ENCODE measurements at regions not wholly inside any gene's neighbourhood (a gene's known extent, or its start where the extent isn't known, plus 50 kb on each side); places are given as distances from the start of the nearest gene placed in this dataset.
A peak's percentile ranks its signal among the peaks of the same experiment; 100 is the strongest.

GRCh38 chr18:2425426-2426317, 145.6 kb downstream of the METTL4 start:
- no peak overlapping the region for H2AFZ ChIP-seq (ENCODE audit: insufficient read depth, low read length, poor library complexity)

GRCh38 chr18:2430191-2430590, 141.1 kb downstream of the METTL4 start:
- no peak overlapping the region for H2AFZ ChIP-seq (ENCODE audit: insufficient read depth, low read length, poor library complexity)
- peaks cover 2% of the 10 kb centered on the region for H3K9me3 ChIP-seq (ENCODE audit: insufficient read depth, low read depth, low read length)
- no peak overlapping the region for H3K23ac ChIP-seq (ENCODE audit: low read length)
- no peak overlapping the region for H3K18ac ChIP-seq (ENCODE audit: low read length)
- no peak overlapping the region for H2BK5ac ChIP-seq (ENCODE audit: low read depth, low read length, poor library complexity)
- H3K14ac ChIP-seq (ENCODE audit: low read length), result no peak overlapping the region
- H3K4me2 ChIP-seq (ENCODE audit: low read length), result no peak overlapping the region
- no peak overlapping the region for H3K9ac ChIP-seq (ENCODE audit: low read length)
- no peak overlapping the region for H4K12ac ChIP-seq (ENCODE audit: low read depth, low read length)
- no peaks in the 10 kb centered on the region for H3K36me3 ChIP-seq (ENCODE audit: control insufficient read depth in 1 of 2, insufficient read depth in 2 of 2, low read length in 2 of 2)
- no peak overlapping the region for H2AK5ac ChIP-seq (ENCODE audit: low read length)
- H3K27me3 ChIP-seq (ENCODE audit: insufficient read depth, low read length), result no peaks in the 10 kb centered on the region
- no peak for DNase-seq
- no peaks in the 10 kb centered on the region for H3K79me2 ChIP-seq (ENCODE audit: control insufficient read depth, insufficient read depth, low read length, poor library complexity)
- no peaks in the 10 kb centered on the region for H3K79me1 ChIP-seq (ENCODE audit: low read length)
- H3K4me3 ChIP-seq (ENCODE audit: low read depth, low read length), result no peak overlapping the region
- no peak overlapping the region for H4K91ac ChIP-seq (ENCODE audit: low read depth, low read length)
- H3K4ac ChIP-seq (ENCODE audit: low read depth, low read length), result no peak overlapping the region
- no peaks in the 10 kb centered on the region for H3K4me1 ChIP-seq (ENCODE audit: control insufficient read depth in 1 of 2, insufficient read depth in 2 of 2, low read length in 2 of 2)
- H2BK120ac ChIP-seq (ENCODE audit: insufficient read depth, low read length, poor library complexity), result no peak overlapping the region
- H4K8ac ChIP-seq (ENCODE audit: low read depth, low read length), result no peak overlapping the region
- H3K27ac ChIP-seq (ENCODE audit: low read depth, low read length), result no peak overlapping the region
- no peak overlapping the region for H2BK12ac ChIP-seq (ENCODE audit: low read length)

More at GRCh38 chr18:2425426-2426317, 145.6 kb downstream of the METTL4 start:
- Histone ChIP-seq H2BK12ac (ENCODE audit: low read length) (no peak overlapping the region), H4K12ac (ENCODE audit: low read depth, low read length) (no peak overlapping the region), H3K79me1 (ENCODE audit: low read length) (no peaks in the 10 kb centered on the region), H3K14ac (ENCODE audit: low read length) (no peak overlapping the region), H3K36me3 (ENCODE audit: control insufficient read depth in 1 of 2, insufficient read depth in 2 of 2, low read length in 2 of 2) (no peaks in the 10 kb centered on the region), H3K4me2 (ENCODE audit: low read length) (no peak overlapping the region), H4K91ac (ENCODE audit: low read depth, low read length) (no peak overlapping the region), H4K8ac (ENCODE audit: low read depth, low read length) (no peak overlapping the region), H3K9ac (ENCODE audit: low read length) (no peak overlapping the region), H3K4me1 (ENCODE audit: control insufficient read depth in 1 of 2, insufficient read depth in 2 of 2, low read length in 2 of 2) (no peaks in the 10 kb centered on the region), H3K18ac (ENCODE audit: low read length) (no peak overlapping the region), H3K23ac (ENCODE audit: low read length) (no peak overlapping the region), H3K4me3 (ENCODE audit: low read depth, low read length) (no peak overlapping the region), H2BK5ac (ENCODE audit: low read depth, low read length, poor library complexity) (no peak overlapping the region), H3K9me3 (ENCODE audit: insufficient read depth, low read depth, low read length) (peaks cover 2% of the 10 kb centered on the region), H2BK120ac (ENCODE audit: insufficient read depth, low read length, poor library complexity) (no peak overlapping the region), H3K27ac (ENCODE audit: low read depth, low read length) (no peak overlapping the region), H3K79me2 (ENCODE audit: control insufficient read depth, insufficient read depth, low read length, poor library complexity) (no peaks in the 10 kb centered on the region), H2AK5ac (ENCODE audit: low read length) (no peak overlapping the region), H3K27me3 (ENCODE audit: insufficient read depth, low read length) (no peaks in the 10 kb centered on the region), H3K4ac (ENCODE audit: low read depth, low read length) (no peak overlapping the region)
- WGBS (ENCODE audit: extremely low coverage, insufficient coverage, insufficient read length), result no CpG with 5 or more reads among the region's 4 CpGs
- DNase-seq, result peak; percentile 4 to 63

- H3K4me1 ChIP-seq (ENCODE audit: control insufficient read depth in 1 of 2, insufficient read depth in 2 of 2, low read length in 2 of 2), result no peaks in the 10 kb centered on the region
- no peak overlapping the region for H3K4ac ChIP-seq (ENCODE audit: low read depth, low read length)
- no peak overlapping the region for H3K4me3 ChIP-seq (ENCODE audit: low read depth, low read length)
- no peak overlapping the region for H4K12ac ChIP-seq (ENCODE audit: low read depth, low read length)
- no peak overlapping the region for H2BK120ac ChIP-seq (ENCODE audit: insufficient read depth, low read length, poor library complexity)
- H4K8ac ChIP-seq (ENCODE audit: low read depth, low read length), result no peak overlapping the region
- H3K27me3 ChIP-seq (ENCODE audit: insufficient read depth, low read length), result no peaks in the 10 kb centered on the region
- no peak for DNase-seq
- H3K9me3 ChIP-seq (ENCODE audit: insufficient read depth, low read depth, low read length), result peaks cover 2% of the 10 kb centered on the region
- no peak overlapping the region for H2AFZ ChIP-seq (ENCODE audit: insufficient read depth, low read length, poor library complexity)
- no peak overlapping the region for H3K9ac ChIP-seq (ENCODE audit: low read length)
- no peak overlapping the region for H2AK5ac ChIP-seq (ENCODE audit: low read length)
- no peak overlapping the region for H2BK5ac ChIP-seq (ENCODE audit: low read depth, low read length, poor library complexity)
- H3K23ac ChIP-seq (ENCODE audit: low read length), result no peak overlapping the region
- no peak overlapping the region for H4K91ac ChIP-seq (ENCODE audit: low read depth, low read length)
- no peak overlapping the region for H2BK12ac ChIP-seq (ENCODE audit: low read length)
- H3K79me2 ChIP-seq (ENCODE audit: control insufficient read depth, insufficient read depth, low read length, poor library complexity), result no peaks in the 10 kb centered on the region
- whole genome bisulfite sequencing (ENCODE audit: extremely low coverage, insufficient coverage, insufficient read length), result no CpG with 5 or more reads among the region's 2 CpGs
- no peaks in the 10 kb centered on the region for H3K36me3 ChIP-seq (ENCODE audit: control insufficient read depth in 1 of 2, insufficient read depth in 2 of 2, low read length in 2 of 2)
- no peak overlapping the region for H3K18ac ChIP-seq (ENCODE audit: low read length)
- no peak overlapping the region for H3K4me2 ChIP-seq (ENCODE audit: low read length)
- no peak overlapping the region for H3K27ac ChIP-seq (ENCODE audit: low read depth, low read length)
- no peaks in the 10 kb centered on the region for H3K79me1 ChIP-seq (ENCODE audit: low read length)
- no peak overlapping the region for H3K14ac ChIP-seq (ENCODE audit: low read length)
Measured at GRCh38 chr18:2431806-2432205, 139.5 kb downstream of the METTL4 start.

DNA sequence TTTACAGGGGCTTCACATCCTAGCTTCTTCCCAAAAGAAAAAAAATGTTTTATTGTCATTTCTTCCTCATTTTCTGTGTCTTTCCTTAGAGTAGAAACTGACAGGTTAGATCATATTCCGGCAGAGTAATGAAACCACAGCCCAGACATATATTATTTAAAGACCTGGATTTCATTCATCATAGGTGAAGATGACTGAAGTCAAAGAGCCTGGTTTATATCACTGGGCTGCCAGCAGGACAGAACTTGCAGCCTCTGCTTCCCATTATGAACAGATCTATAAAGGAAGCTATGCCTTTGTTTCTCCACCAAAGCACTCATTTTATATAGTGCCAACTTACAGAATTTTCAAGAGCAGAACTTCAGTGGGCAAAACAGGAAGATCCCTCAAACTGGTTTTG, 137.9 kb downstream of the METTL4 start:
- H3K9ac ChIP-seq (ENCODE audit: low read length), result no peak overlapping the region
- no peaks in the 10 kb centered on the region for H3K27me3 ChIP-seq (ENCODE audit: insufficient read depth, low read length)
- no peak overlapping the region for H2BK5ac ChIP-seq (ENCODE audit: low read depth, low read length, poor library complexity)
- no peak overlapping the region for H3K4me2 ChIP-seq (ENCODE audit: low read length)
- H4K91ac ChIP-seq (ENCODE audit: low read depth, low read length), result no peak overlapping the region
- H3K14ac ChIP-seq (ENCODE audit: low read length), result no peak overlapping the region
- H3K36me3 ChIP-seq (ENCODE audit: control insufficient read depth in 1 of 2, insufficient read depth in 2 of 2, low read length in 2 of 2), result no peaks in the 10 kb centered on the region
- no peak overlapping the region for H3K4ac ChIP-seq (ENCODE audit: low read depth, low read length)
- H3K4me1 ChIP-seq (ENCODE audit: control insufficient read depth in 1 of 2, insufficient read depth in 2 of 2, low read length in 2 of 2), result no peaks in the 10 kb centered on the region
- no peaks in the 10 kb centered on the region for H3K79me1 ChIP-seq (ENCODE audit: low read length)
- H2BK120ac ChIP-seq (ENCODE audit: insufficient read depth, low read length, poor library complexity), result no peak overlapping the region
- no peaks in the 10 kb centered on the region for H3K79me2 ChIP-seq (ENCODE audit: control insufficient read depth, insufficient read depth, low read length, poor library complexity)
- peaks cover 2% of the 10 kb centered on the region for H3K9me3 ChIP-seq (ENCODE audit: insufficient read depth, low read depth, low read length)
- no peak overlapping the region for H4K8ac ChIP-seq (ENCODE audit: low read depth, low read length)
- no peak overlapping the region for H2AFZ ChIP-seq (ENCODE audit: insufficient read depth, low read length, poor library complexity)
- no peak overlapping the region for H3K18ac ChIP-seq (ENCODE audit: low read length)
- DNase-seq, result no peak
- no peak overlapping the region for H2AK5ac ChIP-seq (ENCODE audit: low read length)
- WGBS (ENCODE audit: extremely low coverage, insufficient coverage, insufficient read length), result no CpG with 5 or more reads among the region's 1 CpG
- no peak overlapping the region for H2BK12ac ChIP-seq (ENCODE audit: low read length)
- no peak overlapping the region for H3K4me3 ChIP-seq (ENCODE audit: low read depth, low read length)
- no peak overlapping the region for H3K27ac ChIP-seq (ENCODE audit: low read depth, low read length)
- no peak overlapping the region for H4K12ac ChIP-seq (ENCODE audit: low read depth, low read length)
- no peak overlapping the region for H3K23ac ChIP-seq (ENCODE audit: low read length)

Measured in trophoblast cell (in vitro differentiated cells and primary cell).